ENCODE measurements at regions not wholly inside any gene's neighbourhood (a gene's known extent, or its start where the extent isn't known, plus 50 kb on each side); places are given as distances from the start of the nearest gene placed in this dataset.

GRCh38 chr22:22408731-22409696 lies 99.5 kb downstream of the ZNF280B start:
- no peak for DNase-seq (ENCODE audit: low read depth, low spot score)
- H3K27ac ChIP-seq = no peak overlapping the region

- no peak overlapping the region for H3K27ac ChIP-seq
- no peak for DNase-seq (ENCODE audit: low read depth, low spot score)
These were observed 98.4 kb downstream of the ZNF280B start for GRCh38 chr22:22410121-22410520.

DNA sequence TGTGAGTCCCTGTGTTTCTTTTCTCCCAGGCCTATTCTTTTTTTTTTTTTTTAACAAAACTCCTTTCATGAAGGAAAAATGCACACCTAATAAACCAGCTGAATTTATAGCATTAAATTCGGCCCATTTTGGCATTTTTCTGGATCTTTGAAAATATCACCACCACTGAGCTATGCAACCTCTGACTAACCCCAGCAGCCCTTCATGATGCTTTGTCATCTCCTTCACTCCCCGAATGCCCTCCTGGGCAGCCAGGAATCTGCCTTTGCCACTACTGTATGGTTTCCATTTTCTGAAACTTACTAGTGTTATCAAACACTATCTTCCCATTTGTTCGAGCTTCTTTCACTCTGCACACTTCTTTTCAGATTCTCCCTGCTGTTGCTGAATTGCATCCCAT lies 97.9 kb downstream of the ZNF280B start:
- DNase-seq (ENCODE audit: low read depth, low spot score) = no peak
- H3K27ac ChIP-seq = no peak overlapping the region

- DNase-seq (ENCODE audit: low read depth, low spot score) = no peak
- H3K27ac ChIP-seq = no peak overlapping the region
These were observed 94.3 kb downstream of the ZNF280B start for GRCh38 chr22:22414266-22414665.

GRCh38 chr22:22417495-22418162 lies 90.9 kb downstream of the ZNF280B start:
- no peak for DNase-seq (ENCODE audit: low read depth, low spot score)

DNA sequence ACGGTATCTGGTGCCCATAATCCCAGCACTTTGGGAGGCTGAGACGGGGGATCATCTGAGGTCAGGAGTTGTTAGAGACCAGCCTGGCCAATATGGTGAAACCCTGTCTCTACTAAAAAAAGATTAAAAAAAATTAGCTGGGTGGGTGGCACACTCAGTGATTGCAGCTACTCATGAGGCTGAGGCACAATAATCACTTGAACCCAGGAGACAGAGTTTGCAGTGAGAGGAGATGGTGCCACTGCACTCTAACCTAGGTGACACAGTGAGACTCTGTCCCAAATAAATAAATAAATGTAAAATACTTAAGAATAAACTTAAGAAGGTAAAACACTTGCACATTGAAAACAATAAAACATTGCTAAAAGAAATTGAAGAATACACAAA lies 90.4 kb downstream of the ZNF280B start:
- no peak overlapping the region for H3K27ac ChIP-seq
- DNase-seq (ENCODE audit: low read depth, low spot score) = no peak

More at GRCh38 chr22:22417495-22418162, 90.9 kb downstream of the ZNF280B start:
- no peak overlapping the region for H3K27ac ChIP-seq

DNA sequence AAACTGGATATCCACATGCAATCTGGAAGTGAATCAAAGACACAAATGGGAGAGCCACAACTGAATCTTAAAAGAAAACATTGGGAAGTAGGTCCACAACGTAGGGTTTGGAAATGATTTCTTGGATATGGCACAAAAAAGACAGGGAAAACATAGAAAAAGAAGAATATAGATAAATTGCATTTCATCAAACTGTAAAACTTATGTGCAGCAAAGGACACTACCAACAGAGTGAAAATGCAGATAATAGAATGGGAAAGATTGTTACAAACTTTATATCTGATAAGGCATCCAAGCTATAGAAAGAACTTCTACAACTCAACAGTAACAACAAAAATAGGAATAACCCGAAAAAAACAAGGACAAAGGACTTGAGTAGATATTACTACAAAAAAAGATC lies 89.6 kb downstream of the ZNF280B start:
- DNase-seq (ENCODE audit: low read depth, low spot score) = no peak
- H3K27ac ChIP-seq = no peak overlapping the region

DNA sequence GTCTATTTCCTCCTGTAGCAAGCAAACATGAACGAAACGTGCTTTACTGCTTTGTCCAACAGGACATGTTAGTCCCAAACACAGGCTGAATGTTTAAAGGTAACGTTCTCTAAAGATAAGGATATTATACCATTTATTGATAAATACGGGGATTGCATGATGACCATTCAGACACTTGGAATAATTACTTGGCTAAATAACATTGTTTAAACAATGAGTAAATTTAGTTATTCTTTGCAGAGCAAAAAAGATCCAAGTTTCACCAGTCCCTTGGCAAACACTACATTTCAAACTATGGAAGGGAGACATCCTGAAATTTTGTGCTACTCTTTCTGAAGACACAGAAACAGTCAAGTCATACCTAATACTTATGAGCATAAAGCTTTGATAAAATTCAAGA lies 88.0 kb downstream of the ZNF280B start:
- H3K27ac ChIP-seq = no peak overlapping the region
- no peak for DNase-seq (ENCODE audit: low read depth, low spot score)

DNA sequence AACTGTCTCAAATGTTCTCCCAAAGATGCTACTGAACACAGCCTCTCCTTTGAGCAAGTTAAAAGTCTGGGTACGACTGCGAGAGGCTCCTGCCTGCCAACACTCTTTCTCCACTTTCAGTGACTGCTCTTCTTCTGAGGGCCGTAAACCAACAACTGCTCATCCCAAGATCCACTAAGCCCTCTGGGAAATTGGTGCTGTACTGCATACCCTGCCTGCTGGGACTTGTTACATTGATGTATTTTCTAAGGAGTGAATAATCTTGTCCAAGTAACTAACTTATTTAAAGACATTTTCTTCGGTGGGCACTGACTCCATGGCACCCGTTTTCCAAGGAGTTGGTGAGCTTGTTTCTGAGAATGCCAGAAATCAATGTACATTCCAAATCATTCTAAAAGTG lies 87.2 kb downstream of the ZNF280B start:
- H3K27ac ChIP-seq = no peak overlapping the region
- DNase-seq (ENCODE audit: low read depth, low spot score) = no peak

DNA sequence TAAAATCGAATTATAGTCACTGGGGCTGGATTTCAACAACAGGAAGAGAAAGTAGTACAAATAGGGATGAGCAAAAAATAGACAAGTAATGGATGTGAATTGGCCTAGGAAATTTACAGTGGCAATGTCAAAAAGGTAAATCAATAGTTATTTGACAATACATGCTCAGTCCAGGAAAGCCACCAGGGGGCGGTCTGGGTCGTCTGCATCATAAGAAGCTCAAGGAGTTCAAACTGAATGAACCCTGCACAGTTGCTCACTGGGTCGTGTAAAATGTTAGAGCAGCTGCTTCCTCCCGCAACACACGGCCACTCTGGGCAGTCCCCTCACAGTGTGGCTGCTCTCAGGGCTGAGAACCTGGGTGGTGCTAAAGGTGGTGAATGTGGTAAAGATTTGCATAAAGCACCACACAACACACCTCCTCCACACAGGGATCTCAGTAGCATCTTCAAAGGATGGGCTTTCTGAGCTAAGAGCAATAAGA lies 85.9 kb downstream of the ZNF280B start:
- DNase-seq (ENCODE audit: low read depth, low spot score) = no peak

GRCh38 chr22:22423681-22424080 lies 84.9 kb downstream of the ZNF280B start:
- no peak for DNase-seq (ENCODE audit: low read depth, low spot score)

More for the DNA sequence above, 85.9 kb downstream of the ZNF280B start:
- H3K27ac ChIP-seq = no peak overlapping the region

GRCh38 chr22:22424210-22424800 lies 84.2 kb downstream of the ZNF280B start:
- no peak for DNase-seq (ENCODE audit: low read depth, low spot score)
- H3K27ac ChIP-seq = no peak overlapping the region

More at GRCh38 chr22:22423681-22424080, 84.9 kb downstream of the ZNF280B start:
- no peak overlapping the region for H3K27ac ChIP-seq

DNA sequence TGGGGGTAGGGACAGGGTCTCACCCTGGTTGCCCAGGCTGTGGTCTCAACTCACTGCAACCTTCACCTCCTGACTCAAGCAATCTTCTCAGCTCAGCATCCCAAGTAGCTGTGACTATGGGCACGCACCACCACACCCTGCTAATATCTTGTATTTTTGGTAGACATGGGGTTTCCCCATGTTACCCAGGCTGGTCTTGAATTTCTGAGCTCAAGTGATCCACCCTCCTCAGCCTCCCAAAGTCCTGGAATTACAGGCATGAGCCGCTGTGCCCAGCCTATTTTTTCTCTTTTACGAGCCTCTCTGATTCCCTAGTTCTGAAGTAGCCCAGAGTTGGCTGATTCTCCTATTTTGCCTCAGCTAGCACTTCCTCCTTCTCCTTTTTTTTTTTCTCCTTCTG lies 83.6 kb downstream of the ZNF280B start:
- no peak for DNase-seq (ENCODE audit: low read depth, low spot score)
- no peak overlapping the region for H3K27ac ChIP-seq

- no peak for DNase-seq (ENCODE audit: low read depth, low spot score)
- H3K27ac ChIP-seq = no peak overlapping the region
These were observed 83.2 kb downstream of the ZNF280B start for GRCh38 chr22:22425356-22425755.

DNA sequence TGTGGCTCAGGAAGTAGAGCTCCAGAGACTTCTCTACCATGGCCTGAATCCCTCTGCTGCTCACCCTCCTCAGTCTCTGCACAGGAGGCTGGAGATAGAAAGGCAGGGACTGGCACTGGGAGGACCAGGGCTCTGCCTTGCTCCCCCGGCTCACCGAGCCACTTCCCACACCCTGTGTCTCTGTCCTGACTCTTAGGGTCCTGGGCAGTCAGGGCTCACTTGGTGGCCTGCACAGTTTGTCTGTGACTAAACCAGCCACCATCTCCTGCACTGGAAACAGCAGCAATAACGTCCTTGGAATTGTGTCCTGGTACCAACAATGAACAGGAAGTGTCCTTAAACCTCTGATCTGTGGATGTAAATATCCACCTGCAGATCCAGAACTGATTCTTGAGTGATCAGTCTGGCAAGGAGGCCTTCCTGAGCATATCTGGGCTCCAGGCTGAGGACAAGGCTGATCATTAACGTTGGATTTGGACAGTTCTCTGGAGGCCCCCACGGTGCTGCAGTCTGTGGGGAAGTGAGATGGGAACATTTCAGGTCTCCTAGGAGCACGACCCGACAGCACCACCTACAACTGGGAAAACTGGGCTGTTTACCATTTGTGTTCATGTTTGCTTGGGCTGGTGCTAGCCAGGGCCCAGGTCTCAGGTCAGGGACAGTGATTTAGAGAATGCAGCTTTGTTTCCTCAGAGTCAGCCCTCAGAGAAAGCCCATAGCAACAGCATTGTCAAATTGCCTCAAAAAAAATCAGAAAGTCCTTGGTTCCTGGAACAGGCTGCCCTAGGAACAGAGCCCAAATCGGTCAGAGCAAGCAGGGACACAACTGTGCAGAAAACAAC lies 82.5 kb downstream of the ZNF280B start:
- DNase-seq (ENCODE audit: low read depth, low spot score) = no peak
- H3K27ac ChIP-seq = no peak overlapping the region

- no peak overlapping the region for H3K27ac ChIP-seq
- no peak for DNase-seq (ENCODE audit: low read depth, low spot score)
These were observed 80.9 kb downstream of the ZNF280B start for GRCh38 chr22:22427542-22428065.

DNA sequence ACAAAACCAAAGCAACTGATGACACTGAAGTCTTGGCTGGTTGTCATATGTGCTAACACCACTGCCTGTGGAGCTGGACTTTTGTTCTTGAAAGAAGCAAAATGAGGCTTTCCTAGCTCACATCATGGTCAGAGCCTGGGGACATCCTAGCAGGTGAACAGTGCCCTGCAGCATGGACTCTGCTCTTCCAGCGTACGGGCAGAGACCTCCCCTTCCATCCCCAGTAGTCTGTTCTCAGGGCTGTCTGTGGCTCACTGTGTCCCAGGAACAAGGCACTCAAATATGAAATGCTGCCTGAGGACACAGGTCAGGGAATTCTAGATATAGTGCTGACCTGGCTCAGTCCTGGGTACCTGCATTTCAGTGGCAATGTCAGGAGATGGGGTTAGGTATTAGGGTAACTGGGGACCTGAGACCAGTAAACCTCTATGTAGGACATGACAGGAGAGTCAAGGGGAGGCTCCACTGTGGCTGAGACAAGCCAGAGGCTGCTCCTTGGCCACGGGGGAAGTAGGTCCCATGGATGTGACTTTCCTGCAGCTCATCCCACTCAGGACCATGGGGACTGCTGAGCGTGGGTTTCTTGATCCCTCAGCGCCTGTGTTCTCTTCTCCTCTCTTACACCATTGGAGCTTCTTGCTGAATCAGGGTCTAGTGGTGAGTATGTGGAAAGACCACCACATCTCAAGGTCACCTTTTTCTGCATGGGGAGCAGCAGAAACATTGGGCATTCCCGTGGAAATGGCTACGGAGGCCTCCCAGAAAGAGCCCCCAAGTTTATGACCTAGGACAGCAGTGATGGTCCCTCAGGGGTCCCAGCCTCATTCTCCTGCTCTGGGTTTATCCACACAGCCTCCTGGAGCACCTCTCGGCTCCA lies 80.1 kb downstream of the ZNF280B start:
- H3K27ac ChIP-seq = no peak overlapping the region
- DNase-seq (ENCODE audit: low read depth, low spot score) = no peak

GRCh38 chr22:22429369-22430108 lies 79.0 kb downstream of the ZNF280B start:
- no peak for DNase-seq (ENCODE audit: low read depth, low spot score)

More at GRCh38 chr22:22429369-22430108, 79.0 kb downstream of the ZNF280B start:
- no peak overlapping the region for H3K27ac ChIP-seq

Measured in epithelial cell of prostate (primary cell).